GM19043 (cell line): ENCODE measurements at regions not wholly inside any gene's neighbourhood (a gene's known extent, or its start where the extent isn't known, plus 50 kb on each side); places are given as distances from the start of the nearest gene placed in this dataset.
"Not testable (repeated sequence)": the region's sequence is repeated elsewhere in the genome, so short reads cannot be mapped to it uniquely, and the experiment has no call there.

Source experiments
- ATAC-seq: cut with Tn5 transposase; IDR thresholded peaks from one replicate; pipeline ENCODE4 v1.9.1; 2021; ENCODE audit warnings: low read depth; ENCODE audit not compliant: unreplicated experiment

- ATAC-seq = no peak
These were observed 133.4 kb downstream of the CEBPB start for GRCh38 chr20:50323777-50324775.

- no peak for ATAC-seq
These were observed 134.6 kb downstream of the CEBPB start for GRCh38 chr20:50325215-50325614.

GRCh38 chr20:50325651-50326050, 135.0 kb downstream of the CEBPB start:
- ATAC-seq = no peak

GRCh38 chr20:50327666-50328065, 137.0 kb downstream of the CEBPB start:
- no peak for ATAC-seq

- ATAC-seq = no peak
These were observed 137.8 kb downstream of the CEBPB start for GRCh38 chr20:50328222-50328979.

GRCh38 chr20:50328996-50329898, 138.6 kb downstream of the CEBPB start:
- no peak for ATAC-seq

- ATAC-seq = no peak
These were observed 139.4 kb downstream of the CEBPB start for GRCh38 chr20:50329981-50330503.

- ATAC-seq = no peak
These were observed 140.1 kb downstream of the CEBPB start for GRCh38 chr20:50330504-50331313.

- ATAC-seq = no peak
These were observed 141.1 kb downstream of the CEBPB start for GRCh38 chr20:50331469-50332363.

GRCh38 chr20:50332491-50332980, 141.9 kb downstream of the CEBPB start:
- no peak for ATAC-seq

- ATAC-seq = no peak
These were observed 142.6 kb downstream of the CEBPB start for GRCh38 chr20:50333131-50333670.

- no peak for ATAC-seq
These were observed 143.2 kb downstream of the CEBPB start for GRCh38 chr20:50333812-50334211.

GRCh38 chr20:50334512-50334911, 143.9 kb downstream of the CEBPB start:
- not testable (repeated sequence) for ATAC-seq

- ATAC-seq = no peak
These were observed 144.5 kb downstream of the CEBPB start for GRCh38 chr20:50335105-50335504.

GRCh38 chr20:50335866-50336265, 145.2 kb downstream of the CEBPB start:
- no peak for ATAC-seq

GRCh38 chr20:50336661-50337060, 146.0 kb downstream of the CEBPB start:
- no peak for ATAC-seq

- ATAC-seq = no peak
These were observed 147.2 kb downstream of the CEBPB start for GRCh38 chr20:50337521-50338466.
